Lower lobe of right lung (tissue), 2 donors: ENCODE measurements at regions not wholly inside any gene's neighbourhood (a gene's known extent, or its start where the extent isn't known, plus 50 kb on each side); places are given as distances from the start of the nearest gene placed in this dataset.

Experiments used
- ATAC-seq, 2 donors: fragments of 200-7000 bp; cut with Tn5 transposase; one replicate each; pipeline ENCODE4 v1.9.1; 2020 to 2022; ENCODE audit warnings: mild to moderate bottlenecking in 2 of 2, moderate library complexity in 2 of 2
- DNase-seq: peaks from one replicate; pipeline ENCODE4 v3.0.0-alpha.2; 2020
- H3K27ac ChIP-seq: fragments of 200-600 bp; one replicate; pipeline ENCODE4 v1.8.0; 2022
- H3K27me3 ChIP-seq: fragments of 200-600 bp; one replicate; pipeline ENCODE4 v1.8.0; 2022; ENCODE audit warnings: low read depth
- H3K36me3 ChIP-seq: fragments of 200-600 bp; one replicate; pipeline ENCODE4 v1.8.0; 2022; ENCODE audit warnings: mild to moderate bottlenecking
- H3K4me1 ChIP-seq: fragments of 200-600 bp; one replicate; pipeline ENCODE4 v1.8.0; 2022
- H3K4me3 ChIP-seq: fragments of 200-600 bp; one replicate; pipeline ENCODE4 v1.8.0; 2022; ENCODE audit warnings: mild to moderate bottlenecking
- H3K9me3 ChIP-seq: fragments of 200-600 bp; one replicate; pipeline ENCODE4 v1.8.0; 2022
- intact Hi-C: fragments of 100-400 bp; cut with DNase I; formaldehyde crosslinking; loops from one replicate; pipeline ENCODE4 v1.11.0; 2022
- TF ChIP-seq, protein P1 (sequence below): fragments of 200-600 bp; IDR thresholded peaks from one replicate; pipeline ENCODE4 v1.8.0; 2022; ENCODE audit warnings: antibody characterized with exemption, mild to moderate bottlenecking
- donor health status: DM: no; HTN: yes; CAD: no; lungs with severe emphysema.

DNA sequence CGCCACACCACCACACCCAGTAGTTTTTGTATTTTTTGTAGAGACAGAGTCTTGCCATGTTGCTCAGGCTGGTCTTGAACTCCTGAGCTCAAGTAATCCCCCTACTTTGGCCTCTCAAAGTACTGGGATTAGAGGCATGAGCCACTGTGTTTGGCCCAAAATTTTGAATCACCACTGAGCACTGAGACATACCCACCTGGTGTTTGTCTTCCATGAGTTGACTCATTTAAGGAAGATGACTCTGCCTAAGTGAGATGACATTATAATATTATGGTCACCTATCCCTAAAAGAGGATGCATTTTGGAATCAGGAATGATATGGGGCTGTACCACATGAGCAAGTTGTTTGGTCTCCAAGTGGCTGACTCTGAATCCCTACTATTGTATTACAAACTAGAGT is 54.6 kb upstream of the RNF217 start:
- no peaks in the 10 kb centered on the region for H3K9me3 ChIP-seq
- H3K36me3 ChIP-seq: no peaks in the 10 kb centered on the region
- H3K4me3 ChIP-seq: no peak overlapping the region
- intact Hi-C loops: no loop called here
- no peaks in the 10 kb centered on the region for H3K27me3 ChIP-seq
- TF ChIP-seq, protein P1, sequence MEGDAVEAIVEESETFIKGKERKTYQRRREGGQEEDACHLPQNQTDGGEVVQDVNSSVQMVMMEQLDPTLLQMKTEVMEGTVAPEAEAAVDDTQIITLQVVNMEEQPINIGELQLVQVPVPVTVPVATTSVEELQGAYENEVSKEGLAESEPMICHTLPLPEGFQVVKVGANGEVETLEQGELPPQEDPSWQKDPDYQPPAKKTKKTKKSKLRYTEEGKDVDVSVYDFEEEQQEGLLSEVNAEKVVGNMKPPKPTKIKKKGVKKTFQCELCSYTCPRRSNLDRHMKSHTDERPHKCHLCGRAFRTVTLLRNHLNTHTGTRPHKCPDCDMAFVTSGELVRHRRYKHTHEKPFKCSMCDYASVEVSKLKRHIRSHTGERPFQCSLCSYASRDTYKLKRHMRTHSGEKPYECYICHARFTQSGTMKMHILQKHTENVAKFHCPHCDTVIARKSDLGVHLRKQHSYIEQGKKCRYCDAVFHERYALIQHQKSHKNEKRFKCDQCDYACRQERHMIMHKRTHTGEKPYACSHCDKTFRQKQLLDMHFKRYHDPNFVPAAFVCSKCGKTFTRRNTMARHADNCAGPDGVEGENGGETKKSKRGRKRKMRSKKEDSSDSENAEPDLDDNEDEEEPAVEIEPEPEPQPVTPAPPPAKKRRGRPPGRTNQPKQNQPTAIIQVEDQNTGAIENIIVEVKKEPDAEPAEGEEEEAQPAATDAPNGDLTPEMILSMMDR: no peak
- H3K4me1 ChIP-seq: no peaks in the 10 kb centered on the region
- ATAC-seq (no peak), DNase-seq (no peak)
- H3K27ac ChIP-seq: no peak overlapping the region
